ENCODE measurements at regions not wholly inside any gene's neighbourhood (a gene's known extent, or its start where the extent isn't known, plus 50 kb on each side); places are given as distances from the start of the nearest gene placed in this dataset.
"Not testable (repeated sequence)": the region's sequence is repeated elsewhere in the genome, so short reads cannot be mapped to it uniquely, and the experiment has no call there.

- H3K27me3 Mint-ChIP-seq (ENCODE audit: insufficient read depth, unreplicated experiment); H3K27ac Mint-ChIP-seq (ENCODE audit: unreplicated experiment); H3K4me1 ChIP-seq; BruUV-seq (replicated peaks); H3K4me3 Mint-ChIP-seq (ENCODE audit: unreplicated experiment); H3K27me3 ChIP-seq (replicated peaks; ENCODE audit: control insufficient read depth, insufficient read depth, low read length); intact Hi-C loops (cut with micrococcal nuclease; ENCODE audit: unreplicated experiment); H3K4me1 Mint-ChIP-seq (ENCODE audit: low read depth, unreplicated experiment); H3K36me3 ChIP-seq (ENCODE audit: control insufficient read depth, insufficient read depth, low read length); H3K9me3 Mint-ChIP-seq (ENCODE audit: unreplicated experiment); CTCF ChIA-PET; H3K36me3 Mint-ChIP-seq (ENCODE audit: insufficient read depth, unreplicated experiment); H3K9me3 ChIP-seq; H3K4me3 ChIP-seq (ENCODE audit: low read depth, low read length); DNase-seq; POLR2A ChIA-PET: not testable (repeated sequence)
Measured at GRCh38 chr9:40970340-40970739, 158.1 kb downstream of the FOXD4L6 start.

GRCh38 chr9:40962461-40962860 is 166.0 kb downstream of the FOXD4L6 start:
- intact Hi-C loops (cut with micrococcal nuclease; ENCODE audit: unreplicated experiment); H3K4me3 Mint-ChIP-seq (ENCODE audit: unreplicated experiment); CTCF ChIA-PET; H3K27ac Mint-ChIP-seq (ENCODE audit: unreplicated experiment); BruUV-seq (replicated peaks); POLR2A ChIA-PET; H3K9me3 ChIP-seq; H3K27me3 ChIP-seq (replicated peaks; ENCODE audit: control insufficient read depth, insufficient read depth, low read length); H3K4me1 ChIP-seq; H3K4me1 Mint-ChIP-seq (ENCODE audit: low read depth, unreplicated experiment); H3K36me3 ChIP-seq (ENCODE audit: control insufficient read depth, insufficient read depth, low read length); H3K9me3 Mint-ChIP-seq (ENCODE audit: unreplicated experiment); H3K36me3 Mint-ChIP-seq (ENCODE audit: insufficient read depth, unreplicated experiment); H3K27me3 Mint-ChIP-seq (ENCODE audit: insufficient read depth, unreplicated experiment); DNase-seq; H3K4me3 ChIP-seq (ENCODE audit: low read depth, low read length): not testable (repeated sequence)

- H3K27me3 Mint-ChIP-seq (ENCODE audit: insufficient read depth, unreplicated experiment); H3K4me3 Mint-ChIP-seq (ENCODE audit: unreplicated experiment); H3K27ac Mint-ChIP-seq (ENCODE audit: unreplicated experiment); H3K36me3 ChIP-seq (ENCODE audit: control insufficient read depth, insufficient read depth, low read length); H3K9me3 ChIP-seq; intact Hi-C loops (cut with micrococcal nuclease; ENCODE audit: unreplicated experiment); CTCF ChIA-PET; BruUV-seq (replicated peaks); H3K9me3 Mint-ChIP-seq (ENCODE audit: unreplicated experiment); DNase-seq; H3K36me3 Mint-ChIP-seq (ENCODE audit: insufficient read depth, unreplicated experiment); H3K4me3 ChIP-seq (ENCODE audit: low read depth, low read length); H3K4me1 ChIP-seq; H3K27me3 ChIP-seq (replicated peaks; ENCODE audit: control insufficient read depth, insufficient read depth, low read length); H3K4me1 Mint-ChIP-seq (ENCODE audit: low read depth, unreplicated experiment); POLR2A ChIA-PET: not testable (repeated sequence)
Measured at GRCh38 chr9:40951876-40952494, 176.5 kb downstream of the FOXD4L6 start.

GRCh38 chr9:40946228-40946627 is 182.3 kb downstream of the FOXD4L6 start:
- H3K4me1 Mint-ChIP-seq (ENCODE audit: low read depth, unreplicated experiment); H3K4me3 ChIP-seq (ENCODE audit: low read depth, low read length); BruUV-seq (replicated peaks); intact Hi-C loops (cut with micrococcal nuclease; ENCODE audit: unreplicated experiment); H3K9me3 Mint-ChIP-seq (ENCODE audit: unreplicated experiment); H3K27me3 Mint-ChIP-seq (ENCODE audit: insufficient read depth, unreplicated experiment); H3K27me3 ChIP-seq (replicated peaks; ENCODE audit: control insufficient read depth, insufficient read depth, low read length); H3K36me3 ChIP-seq (ENCODE audit: control insufficient read depth, insufficient read depth, low read length); H3K4me3 Mint-ChIP-seq (ENCODE audit: unreplicated experiment); H3K36me3 Mint-ChIP-seq (ENCODE audit: insufficient read depth, unreplicated experiment); H3K4me1 ChIP-seq; H3K27ac Mint-ChIP-seq (ENCODE audit: unreplicated experiment); H3K9me3 ChIP-seq; DNase-seq; POLR2A ChIA-PET; CTCF ChIA-PET: not testable (repeated sequence)

- not testable (repeated sequence) for H3K9me3 Mint-ChIP-seq (ENCODE audit: unreplicated experiment)
Measured at GRCh38 chr9:40942730-40943129, 185.8 kb downstream of the FOXD4L6 start.

GRCh38 chr9:40939888-40940209 is 188.6 kb downstream of the FOXD4L6 start:
- BruUV-seq (replicated peaks); H3K9me3 ChIP-seq; DNase-seq; H3K36me3 ChIP-seq (ENCODE audit: control insufficient read depth, insufficient read depth, low read length); H3K4me1 ChIP-seq; H3K27me3 Mint-ChIP-seq (ENCODE audit: insufficient read depth, unreplicated experiment); H3K9me3 Mint-ChIP-seq (ENCODE audit: unreplicated experiment); H3K27ac Mint-ChIP-seq (ENCODE audit: unreplicated experiment); POLR2A ChIA-PET; intact Hi-C loops (cut with micrococcal nuclease; ENCODE audit: unreplicated experiment); H3K4me3 ChIP-seq (ENCODE audit: low read depth, low read length); H3K4me3 Mint-ChIP-seq (ENCODE audit: unreplicated experiment); H3K4me1 Mint-ChIP-seq (ENCODE audit: low read depth, unreplicated experiment); H3K27me3 ChIP-seq (replicated peaks; ENCODE audit: control insufficient read depth, insufficient read depth, low read length); CTCF ChIA-PET; H3K36me3 Mint-ChIP-seq (ENCODE audit: insufficient read depth, unreplicated experiment): not testable (repeated sequence)

More at GRCh38 chr9:40942730-40943129, 185.8 kb downstream of the FOXD4L6 start:
- H3K4me1 Mint-ChIP-seq (ENCODE audit: low read depth, unreplicated experiment); intact Hi-C loops (cut with micrococcal nuclease; ENCODE audit: unreplicated experiment); H3K36me3 Mint-ChIP-seq (ENCODE audit: insufficient read depth, unreplicated experiment); H3K27me3 ChIP-seq (replicated peaks; ENCODE audit: control insufficient read depth, insufficient read depth, low read length); BruUV-seq (replicated peaks); H3K4me3 ChIP-seq (ENCODE audit: low read depth, low read length); H3K4me1 ChIP-seq; CTCF ChIA-PET; H3K27me3 Mint-ChIP-seq (ENCODE audit: insufficient read depth, unreplicated experiment); H3K4me3 Mint-ChIP-seq (ENCODE audit: unreplicated experiment); H3K36me3 ChIP-seq (ENCODE audit: control insufficient read depth, insufficient read depth, low read length); H3K9me3 ChIP-seq; POLR2A ChIA-PET; H3K27ac Mint-ChIP-seq (ENCODE audit: unreplicated experiment); DNase-seq: not testable (repeated sequence)

GRCh38 chr9:40939201-40939887 is 189.1 kb downstream of the FOXD4L6 start:
- BruUV-seq (replicated peaks); CTCF ChIA-PET: not testable (repeated sequence)

More at GRCh38 chr9:40939201-40939887, 189.1 kb downstream of the FOXD4L6 start:
- intact Hi-C loops (cut with micrococcal nuclease; ENCODE audit: unreplicated experiment); H3K9me3 Mint-ChIP-seq (ENCODE audit: unreplicated experiment); H3K36me3 Mint-ChIP-seq (ENCODE audit: insufficient read depth, unreplicated experiment); H3K36me3 ChIP-seq (ENCODE audit: control insufficient read depth, insufficient read depth, low read length); H3K4me3 Mint-ChIP-seq (ENCODE audit: unreplicated experiment); H3K4me1 ChIP-seq; H3K4me1 Mint-ChIP-seq (ENCODE audit: low read depth, unreplicated experiment); POLR2A ChIA-PET; H3K27me3 Mint-ChIP-seq (ENCODE audit: insufficient read depth, unreplicated experiment); H3K9me3 ChIP-seq; H3K27ac Mint-ChIP-seq (ENCODE audit: unreplicated experiment); H3K4me3 ChIP-seq (ENCODE audit: low read depth, low read length); DNase-seq; H3K27me3 ChIP-seq (replicated peaks; ENCODE audit: control insufficient read depth, insufficient read depth, low read length): not testable (repeated sequence)
